ENCODE measurements at regions not wholly inside any gene's neighbourhood (a gene's known extent, or its start where the extent isn't known, plus 50 kb on each side); places are given as distances from the start of the nearest gene placed in this dataset.

GRCh38 chrX:38935561-38935960 lies 134.3 kb downstream of the MID1IP1 start:
- TF ChIP-seq CTCF (IDR thresholded peaks at IDR 0.05) = no peak
- no peak for TF ChIP-seq POLR2A (IDR thresholded peaks at IDR 0.05)

Measured in body of pancreas (tissue), 4 donors.